Activated CD8-positive, alpha-beta memory T cell treated with anti-CD3 and anti-CD28 coated beads, Interleukin-2, amount 10 ng/mL, durations not matched to agents 7 days and 5 days (primary cell): ENCODE measurements at regions not wholly inside any gene's neighbourhood (a gene's known extent, or its start where the extent isn't known, plus 50 kb on each side); places are given as distances from the start of the nearest gene placed in this dataset.
A peak's percentile ranks its signal among the peaks of the same experiment; 100 is the strongest.
"Not testable (repeated sequence)": the region's sequence is repeated elsewhere in the genome, so short reads cannot be mapped to it uniquely, and the experiment has no call there.

Experiments used
- ATAC-seq: fragments of 150-1000 bp; cut with Tn5 transposase; one replicate; pipeline ENCODE4 v1.10.0; 2021; ENCODE audit warnings: moderate library complexity
- CTCF ChIA-PET: fragments of 350-600 bp; sonication (Branson Sonifier 250); formaldehyde crosslinking; loops from one replicate; lab custom pipeline; 2021; ENCODE audit warnings: antibody characterized with exemption; lab: Charles Lee
- DNase-seq: peaks from one replicate; pipeline ENCODE4 v3.0.0-alpha.2; 2020
- H3K27ac Mint-ChIP-seq: one replicate; pipeline ENCODE4 v1.8.0; 2021; ENCODE audit warnings: mild to moderate bottlenecking, mixed read lengths
- H3K27me3 Mint-ChIP-seq: one replicate; pipeline ENCODE4 v1.8.0; 2021; ENCODE audit warnings: mixed read lengths
- H3K36me3 Mint-ChIP-seq: one replicate; pipeline ENCODE4 v1.8.0; 2021; ENCODE audit warnings: mild to moderate bottlenecking, mixed read lengths
- H3K4me1 Mint-ChIP-seq: one replicate; pipeline ENCODE4 v1.8.0; 2021; ENCODE audit warnings: mixed read lengths
- H3K4me3 Mint-ChIP-seq: one replicate; pipeline ENCODE4 v1.8.0; 2021; ENCODE audit warnings: mild to moderate bottlenecking, moderate library complexity, mixed read lengths
- H3K9me3 Mint-ChIP-seq: one replicate; pipeline ENCODE4 v1.8.0; 2022; ENCODE audit warnings: low read depth, mixed read lengths

GRCh38 chr9:71608825-71609447, 159.4 kb downstream of the CEMIP2 start:
- H3K4me1 Mint-ChIP-seq: no peaks in the 10 kb centered on the region
- ATAC-seq: no peak
- H3K27ac Mint-ChIP-seq: no peak overlapping the region
- no peaks in the 10 kb centered on the region for H3K9me3 Mint-ChIP-seq
- no peak for DNase-seq
- H3K27me3 Mint-ChIP-seq: no peaks in the 10 kb centered on the region
- CTCF ChIA-PET: no interaction called here
- no peaks in the 10 kb centered on the region for H3K36me3 Mint-ChIP-seq
- no peak overlapping the region for H3K4me3 Mint-ChIP-seq

GRCh38 chr9:71608021-71608420, 160.3 kb downstream of the CEMIP2 start:
- DNase-seq (no peak), ATAC-seq (no peak)
- H3K4me1 Mint-ChIP-seq: no peaks in the 10 kb centered on the region
- H3K36me3 Mint-ChIP-seq: no peaks in the 10 kb centered on the region
- no peaks in the 10 kb centered on the region for H3K27me3 Mint-ChIP-seq
- no peak overlapping the region for H3K27ac Mint-ChIP-seq
- CTCF ChIA-PET: interaction anchor here (2.2 kb wide), 1 partner anchor 160 kb away, joined by 8 read pairs; the partner anchor contains the start of gene CEMIP2
- no peaks in the 10 kb centered on the region for H3K9me3 Mint-ChIP-seq
- no peak overlapping the region for H3K4me3 Mint-ChIP-seq

GRCh38 chr9:71607461-71607881, 160.8 kb downstream of the CEMIP2 start:
- Mint-ChIP-seq H3K27me3 (no peaks in the 10 kb centered on the region), H3K9me3 (no peaks in the 10 kb centered on the region), H3K4me1 (no peaks in the 10 kb centered on the region), H3K4me3 (no peak overlapping the region), H3K36me3 (no peaks in the 10 kb centered on the region), H3K27ac (no peak overlapping the region)
- CTCF ChIA-PET: interaction anchor here (2.2 kb wide), 1 partner anchor 161 kb away, joined by 8 read pairs; the partner anchor contains the start of gene CEMIP2
- no peak for ATAC-seq
- DNase-seq: no peak

GRCh38 chr9:71604197-71605063, 163.9 kb downstream of the CEMIP2 start:
- DNase-seq (peak; percentile 87), ATAC-seq (peak; percentile 97)
- Mint-ChIP-seq H3K36me3 (no peaks in the 10 kb centered on the region), H3K27me3 (no peaks in the 10 kb centered on the region), H3K4me3 (no peak overlapping the region), H3K4me1 (no peaks in the 10 kb centered on the region), H3K9me3 (no peaks in the 10 kb centered on the region), H3K27ac (no peak overlapping the region)
- CTCF ChIA-PET: interaction anchor here (0.6 to 3.0 kb wide), 27 partner anchors 10 to 422 kb away, joined by 3 to 16 read pairs (median 4); partner anchors contain the start of gene CEMIP2

- H3K4me1 Mint-ChIP-seq: no peaks in the 10 kb centered on the region
- CTCF ChIA-PET: interaction anchor here (1.1 kb wide), 1 partner anchor 26 kb away, joined by 3 read pairs; no protein-coding TSS in a partner anchor
- H3K9me3 Mint-ChIP-seq: no peaks in the 10 kb centered on the region
- H3K4me3 Mint-ChIP-seq: no peak overlapping the region
- DNase-seq (no peak), ATAC-seq (no peak)
- no peaks in the 10 kb centered on the region for H3K36me3 Mint-ChIP-seq
- no peaks in the 10 kb centered on the region for H3K27me3 Mint-ChIP-seq
- no peak overlapping the region for H3K27ac Mint-ChIP-seq
Observed at GRCh38 chr9:71602652-71603051, 165.7 kb downstream of the CEMIP2 start.

- H3K36me3 Mint-ChIP-seq, H3K27me3 Mint-ChIP-seq, H3K9me3 Mint-ChIP-seq, ATAC-seq, CTCF ChIA-PET, H3K27ac Mint-ChIP-seq, DNase-seq, H3K4me1 Mint-ChIP-seq, H3K4me3 Mint-ChIP-seq: not testable (repeated sequence)
Observed at GRCh38 chr9:71595762-71596161, 172.6 kb downstream of the CEMIP2 start.

- no peak for ATAC-seq
- H3K36me3 Mint-ChIP-seq: no peaks in the 10 kb centered on the region
- no peak for DNase-seq
- no peak overlapping the region for H3K27ac Mint-ChIP-seq
- CTCF ChIA-PET: interaction anchor here (0.8 kb wide), 1 partner anchor 16 kb away, joined by 3 read pairs; no protein-coding TSS in a partner anchor
- H3K4me1 Mint-ChIP-seq: no peaks in the 10 kb centered on the region
- no peaks in the 10 kb centered on the region for H3K9me3 Mint-ChIP-seq
- H3K4me3 Mint-ChIP-seq: no peak overlapping the region
- H3K27me3 Mint-ChIP-seq: peaks cover 9% of the 10 kb centered on the region
Observed at GRCh38 chr9:71594541-71594940, 173.8 kb downstream of the CEMIP2 start.

- Mint-ChIP-seq H3K27ac (no peak overlapping the region), H3K4me3 (no peak overlapping the region), H3K9me3 (no peaks in the 10 kb centered on the region), H3K36me3 (no peaks in the 10 kb centered on the region), H3K4me1 (no peaks in the 10 kb centered on the region), H3K27me3 (peaks cover 9% of the 10 kb centered on the region)
- ATAC-seq (no peak), DNase-seq (no peak)
- CTCF ChIA-PET: interaction anchor here (1.1 kb wide), 1 partner anchor 22 kb away, joined by 4 read pairs; no protein-coding TSS in a partner anchor
Observed at GRCh38 chr9:71592400-71592799, 175.9 kb downstream of the CEMIP2 start.

- ATAC-seq (no peak), DNase-seq (no peak)
- Mint-ChIP-seq H3K36me3 (no peaks in the 10 kb centered on the region), H3K4me1 (no peaks in the 10 kb centered on the region), H3K9me3 (no peaks in the 10 kb centered on the region), H3K27ac (no peak overlapping the region), H3K27me3 (peaks cover 7% of the 10 kb centered on the region), H3K4me3 (no peak overlapping the region)
- CTCF ChIA-PET: no interaction called here
Observed at GRCh38 chr9:71590362-71590761, 178.0 kb downstream of the CEMIP2 start.

GRCh38 chr9:71589612-71590011, 178.7 kb downstream of the CEMIP2 start:
- Mint-ChIP-seq H3K4me1 (no peaks in the 10 kb centered on the region), H3K36me3 (no peaks in the 10 kb centered on the region)
- no peak for ATAC-seq

GRCh38 chr9:71587576-71588362, 180.5 kb downstream of the CEMIP2 start:
- no peak for ATAC-seq
- no peak overlapping the region for H3K4me3 Mint-ChIP-seq

More at GRCh38 chr9:71589612-71590011, 178.7 kb downstream of the CEMIP2 start:
- no peak for DNase-seq
- Mint-ChIP-seq H3K27me3 (peaks cover 7% of the 10 kb centered on the region), H3K27ac (no peak overlapping the region), H3K4me3 (no peak overlapping the region), H3K9me3 (no peaks in the 10 kb centered on the region)
- CTCF ChIA-PET: no interaction called here

GRCh38 chr9:71583792-71584191, 184.5 kb downstream of the CEMIP2 start:
- no peak for ATAC-seq
- CTCF ChIA-PET: no interaction called here
- H3K36me3 Mint-ChIP-seq: no peaks in the 10 kb centered on the region
- H3K27me3 Mint-ChIP-seq: no peaks in the 10 kb centered on the region
- H3K9me3 Mint-ChIP-seq: no peaks in the 10 kb centered on the region
- H3K27ac Mint-ChIP-seq: no peak overlapping the region
- H3K4me3 Mint-ChIP-seq: no peak overlapping the region
- DNase-seq: no peak
- H3K4me1 Mint-ChIP-seq: no peaks in the 10 kb centered on the region

More at GRCh38 chr9:71587576-71588362, 180.5 kb downstream of the CEMIP2 start:
- H3K36me3 Mint-ChIP-seq: no peaks in the 10 kb centered on the region
- peak; percentile 41 for DNase-seq
- peaks cover 4% of the 10 kb centered on the region for H3K27me3 Mint-ChIP-seq
- no peaks in the 10 kb centered on the region for H3K9me3 Mint-ChIP-seq
- H3K4me1 Mint-ChIP-seq: no peaks in the 10 kb centered on the region
- CTCF ChIA-PET: no interaction called here
- no peak overlapping the region for H3K27ac Mint-ChIP-seq

- Mint-ChIP-seq H3K4me3 (no peak overlapping the region), H3K36me3 (no peaks in the 10 kb centered on the region), H3K9me3 (no peaks in the 10 kb centered on the region), H3K27me3 (peaks cover 5% of the 10 kb centered on the region), H3K4me1 (no peaks in the 10 kb centered on the region), H3K27ac (no peak overlapping the region)
- ATAC-seq: no peak
- DNase-seq: no peak
- CTCF ChIA-PET: no interaction called here
Observed at GRCh38 chr9:71582347-71582746, 186.0 kb downstream of the CEMIP2 start.
